Right renal pelvis (tissue), 4 donors: ENCODE measurements at regions not wholly inside any gene's neighbourhood (a gene's known extent, or its start where the extent isn't known, plus 50 kb on each side); places are given as distances from the start of the nearest gene placed in this dataset.

Experiments used
- DNase-seq, 4 donors: peaks; one replicate each; pipeline ENCODE4 v3.0.0-alpha.2; 2013; ENCODE audit warnings: low read depth in 4 of 4, low spot score in 3 of 4, missing footprints in 1 of 4

- DNase-seq: no peak
Measured at GRCh38 chr7:106797937-106798336, 67.1 kb upstream of the PIK3CG start.

- DNase-seq: no peak
Measured at GRCh38 chr7:106802589-106802988, 62.5 kb upstream of the PIK3CG start.

- DNase-seq: peak in 1 of 4 donors; percentile 22
Measured at GRCh38 chr7:106806556-106806955, 58.5 kb upstream of the PIK3CG start.

- no peak for DNase-seq
Measured at GRCh38 chr7:106807474-106807873, 57.6 kb upstream of the PIK3CG start.

GRCh38 chr7:106808967-106809635, 56.0 kb upstream of the PIK3CG start:
- DNase-seq: no peak

- DNase-seq: no peak
Measured at GRCh38 chr7:106811472-106811871, 53.6 kb upstream of the PIK3CG start.

- DNase-seq: no peak
Measured at GRCh38 chr7:106812027-106812643, 52.9 kb upstream of the PIK3CG start.

GRCh38 chr7:106813705-106814305, 51.3 kb upstream of the PIK3CG start:
- no peak for DNase-seq

- no peak for DNase-seq
Measured at GRCh38 chr7:106814887-106815286, 50.2 kb upstream of the PIK3CG start.
